GM21515 (cell line): ENCODE measurements at regions not wholly inside any gene's neighbourhood (a gene's known extent, or its start where the extent isn't known, plus 50 kb on each side); places are given as distances from the start of the nearest gene placed in this dataset.

Experiments used
- ATAC-seq: cut with Tn5 transposase; IDR thresholded peaks from one replicate; pipeline ENCODE4 v1.9.1; 2021; ENCODE audit not compliant: unreplicated experiment

GRCh38 chr7:148950806-148951205 lies 66.7 kb upstream of the EZH2 start:
- ATAC-seq = no peak

DNA sequence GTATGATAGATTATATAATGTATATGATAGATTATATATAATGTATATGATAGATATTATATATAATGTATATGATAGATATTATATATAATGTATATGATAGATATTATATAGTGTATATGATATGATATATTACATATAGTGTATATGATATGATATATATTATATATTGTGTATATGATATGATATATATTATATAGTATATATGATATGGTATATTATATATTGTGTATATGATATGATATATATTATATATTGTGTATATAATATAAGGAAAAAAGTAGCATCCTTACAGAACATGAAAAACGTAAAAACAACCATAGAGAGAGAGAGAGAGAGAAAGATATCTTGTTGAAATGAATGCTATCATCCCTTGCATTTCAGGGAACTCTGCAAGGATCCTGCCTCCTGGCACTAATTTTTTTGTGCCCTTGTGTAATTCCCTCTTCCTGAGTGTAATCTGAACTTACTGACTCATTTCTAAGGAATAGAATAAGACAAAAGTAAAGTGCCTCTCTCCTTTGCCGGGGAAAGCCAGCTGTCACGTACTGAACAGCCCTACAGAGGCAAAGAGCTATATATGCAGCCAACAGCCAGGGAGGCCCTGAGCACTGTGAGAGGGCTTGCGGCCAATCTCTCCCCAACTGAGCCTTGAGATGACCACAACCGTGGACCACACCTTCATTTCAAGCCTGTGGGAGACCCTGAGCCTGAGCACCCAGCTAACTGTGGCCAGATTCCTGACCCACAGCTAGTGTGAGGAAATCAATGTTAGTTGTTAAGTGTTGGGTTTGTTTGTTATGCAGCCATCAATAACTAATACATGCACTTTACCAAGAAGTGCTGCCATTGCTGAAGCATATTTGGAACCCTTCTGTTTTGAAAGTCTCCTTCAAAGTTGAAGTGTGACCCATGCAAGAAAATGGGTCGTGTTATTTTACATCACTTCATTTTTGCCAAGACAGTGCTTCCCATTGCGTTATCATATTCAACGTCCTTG lies 61.1 kb upstream of the EZH2 start:
- ATAC-seq = no peak

DNA sequence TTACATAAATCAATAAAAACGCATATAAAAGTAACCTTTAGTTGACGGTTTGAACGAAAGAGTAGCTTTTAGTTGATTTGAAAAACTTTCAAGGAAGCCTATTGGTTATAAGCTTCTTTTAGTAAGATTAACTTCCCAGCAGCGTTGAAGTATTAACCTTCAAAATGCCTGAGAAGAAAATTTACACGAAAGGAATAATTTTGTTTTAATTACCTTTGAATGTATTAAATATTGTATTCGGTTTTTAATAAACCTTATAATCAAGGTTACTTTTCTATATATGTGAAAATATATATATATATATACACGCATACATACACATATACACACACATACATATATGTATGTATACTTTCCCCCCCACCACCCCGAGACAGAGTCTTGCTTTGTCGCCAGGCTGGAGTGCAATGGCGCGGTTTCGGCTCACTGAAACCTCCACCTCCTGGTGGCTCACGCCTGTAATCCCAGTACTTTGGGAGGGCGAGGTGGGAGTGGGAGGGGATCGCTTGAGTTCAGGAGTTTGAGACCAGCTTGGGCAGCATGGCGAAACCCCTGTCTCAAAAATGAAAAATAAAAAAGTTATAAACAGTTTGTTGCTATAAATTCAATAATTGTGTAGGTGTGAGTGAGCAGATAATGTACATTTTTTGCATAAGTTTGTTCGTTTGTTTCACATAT lies 57.6 kb upstream of the EZH2 start:
- peak; percentile 5 for ATAC-seq

- ATAC-seq = peak; percentile 79
Observed at GRCh38 chr7:148940702-148941597, 56.9 kb upstream of the EZH2 start.

- no peak for ATAC-seq
Observed at GRCh38 chr7:148939128-148939755, 55.2 kb upstream of the EZH2 start.

- no peak for ATAC-seq
Observed at GRCh38 chr7:148935451-148935850, 51.4 kb upstream of the EZH2 start.
